Stomach (tissue), 8 donors: ENCODE measurements at regions not wholly inside any gene's neighbourhood (a gene's known extent, or its start where the extent isn't known, plus 50 kb on each side); places are given as distances from the start of the nearest gene placed in this dataset.
"Not testable (repeated sequence)": the region's sequence is repeated elsewhere in the genome, so short reads cannot be mapped to it uniquely, and the experiment has no call there.

Source experiments
- DNase-seq, 2 donors: peaks; one replicate each; pipeline versions ENCODE4 v3.0.0 to v3.0.0-alpha.2; 2013 to 2019
- H3K27ac ChIP-seq, 5 donors: fragments of 200-600 bp in 4 of 5; sonication (generic) in 4 of 5; one replicate each; pipeline ENCODE4 v1.5.1; 2013 to 2019; ENCODE audit warnings: mild to moderate bottlenecking in 1 of 5, moderate library complexity in 1 of 5
- H3K27me3 ChIP-seq, 3 donors: fragments of 200-600 bp; sonication (generic); one replicate each; pipeline ENCODE4 v1.5.1; 2017 to 2019; ENCODE audit warnings: mixed run types in 1 of 3
- H3K36me3 ChIP-seq, 4 donors: fragments of 200-600 bp; sonication (generic); 1 replicate in 3 of 4; 2 replicates in 1 of 4; pipeline ENCODE4 v1.5.1; 2016 to 2019
- H3K4me1 ChIP-seq, 4 donors: fragments of 200-600 bp; sonication (generic); one replicate each; pipeline ENCODE4 v1.5.1; 2016 to 2019
- H3K4me3 ChIP-seq, 4 donors: fragments of 200-600 bp; sonication (generic) in 3 of 4; one replicate each; pipeline ENCODE4 v1.5.1; 2016 to 2019; ENCODE audit warnings: mild to moderate bottlenecking in 1 of 4
- H3K9me3 ChIP-seq, 4 donors: fragments of 200-600 bp; sonication (generic); one replicate each; pipeline ENCODE4 v1.5.1; 2016 to 2019
- EP300 ChIP-seq: sonication (generic); formaldehyde crosslinking; IDR thresholded peaks from one replicate; pipeline ENCODE4 v1.6.1; 2017; ENCODE audit warnings: antibody characterized with exemption
- POLR2A ChIP-seq, 4 donors: fragments of 450-650 bp; IDR thresholded peaks; one replicate each; pipeline ENCODE4 v1.6.1; 2016; ENCODE audit warnings: antibody characterized with exemption in 4 of 4, control low read depth in 2 of 4, mild to moderate bottlenecking in 1 of 4, moderate library complexity in 1 of 4
- POLR2AphosphoS5 ChIP-seq, 3 donors: sonication (generic); formaldehyde crosslinking; IDR thresholded peaks; one replicate each; pipeline ENCODE4 v1.6.1; 2016; ENCODE audit warnings: antibody characterized with exemption in 3 of 3
- WGBS, 5 donors: extraction: QIAGEN DNeasy Blood & Tissue Kit in 3 of 5; methylation state at CpG; one replicate each; pipeline versions ENCODE4 v1.1.5 to v1.1.7; 2013 to 2018; 5-methylcytosine and 5-hydroxymethylcytosine counted together
- intact Hi-C: fragments of 100-400 bp; cut with DNase I; formaldehyde crosslinking; loops from one replicate; pipeline ENCODE4 v1.15.1; 2023; ENCODE audit warnings: low total_unique reads
- TF ChIP-seq, protein P1 (sequence below), 7 experiments: fragments of 450-650 bp in 4 of 7; fragments of 200-600 bp in 3 of 7; sonication (generic) in 3 of 7; IDR thresholded peaks; one replicate each; pipeline ENCODE4 v1.5.1; 2016 to 2019; ENCODE audit warnings: antibody characterized with exemption in 7 of 7, control low read depth in 2 of 7, mild to moderate bottlenecking in 1 of 7
- donor health status: healthy with polysubstance abuse.
- donor health status: Bipolar disorder and iron deficiency.
- donor health status: healthy.

DNA sequence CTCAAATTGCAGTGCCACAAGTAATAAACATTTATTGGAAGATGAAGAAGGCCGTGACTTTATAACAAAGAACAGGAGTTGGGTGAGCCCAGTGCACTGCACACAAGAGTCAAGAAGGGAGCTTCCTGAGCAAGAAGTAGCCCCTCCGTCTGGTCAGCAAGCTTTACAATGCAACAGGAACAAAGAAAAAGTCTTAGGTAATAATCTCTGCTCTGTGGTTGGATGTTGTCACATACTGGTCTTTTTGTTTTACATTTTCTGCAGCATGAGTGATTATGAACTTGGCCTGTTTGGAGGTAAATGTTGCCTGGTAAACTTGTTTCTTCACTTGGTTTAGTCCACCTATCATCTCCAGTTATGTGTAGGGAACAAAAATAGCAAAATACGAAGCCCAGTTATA is 157.2 kb downstream of the KDM5D start:
- Histone ChIP-seq H3K27me3 (no peaks in the 10 kb centered on the region), H3K9me3 (no peaks in the 10 kb centered on the region), H3K27ac (no peak overlapping the region), H3K4me1 (no peaks in the 10 kb centered on the region), H3K36me3 (peaks cover 0 to 18% (median 0%) of the 10 kb centered on the region in 4 donors), H3K4me3 (no peak overlapping the region)
- no peak for TF ChIP-seq POLR2A (IDR thresholded peaks at IDR 0.05)
- TF ChIP-seq, protein P1, sequence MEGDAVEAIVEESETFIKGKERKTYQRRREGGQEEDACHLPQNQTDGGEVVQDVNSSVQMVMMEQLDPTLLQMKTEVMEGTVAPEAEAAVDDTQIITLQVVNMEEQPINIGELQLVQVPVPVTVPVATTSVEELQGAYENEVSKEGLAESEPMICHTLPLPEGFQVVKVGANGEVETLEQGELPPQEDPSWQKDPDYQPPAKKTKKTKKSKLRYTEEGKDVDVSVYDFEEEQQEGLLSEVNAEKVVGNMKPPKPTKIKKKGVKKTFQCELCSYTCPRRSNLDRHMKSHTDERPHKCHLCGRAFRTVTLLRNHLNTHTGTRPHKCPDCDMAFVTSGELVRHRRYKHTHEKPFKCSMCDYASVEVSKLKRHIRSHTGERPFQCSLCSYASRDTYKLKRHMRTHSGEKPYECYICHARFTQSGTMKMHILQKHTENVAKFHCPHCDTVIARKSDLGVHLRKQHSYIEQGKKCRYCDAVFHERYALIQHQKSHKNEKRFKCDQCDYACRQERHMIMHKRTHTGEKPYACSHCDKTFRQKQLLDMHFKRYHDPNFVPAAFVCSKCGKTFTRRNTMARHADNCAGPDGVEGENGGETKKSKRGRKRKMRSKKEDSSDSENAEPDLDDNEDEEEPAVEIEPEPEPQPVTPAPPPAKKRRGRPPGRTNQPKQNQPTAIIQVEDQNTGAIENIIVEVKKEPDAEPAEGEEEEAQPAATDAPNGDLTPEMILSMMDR (IDR thresholded peaks at IDR 0.05): no peak
- TF ChIP-seq POLR2AphosphoS5 (IDR thresholded peaks at IDR 0.05): no peak
- no peak for TF ChIP-seq EP300
- intact Hi-C loops: no loop called here
- DNase-seq: no peak
- 81 to 89% (median 85%) methylated on average over 3 of the region's 3 CpGs; no CpG with 5 or more reads in 2 of the 5 donors for WGBS, 5 donors

DNA sequence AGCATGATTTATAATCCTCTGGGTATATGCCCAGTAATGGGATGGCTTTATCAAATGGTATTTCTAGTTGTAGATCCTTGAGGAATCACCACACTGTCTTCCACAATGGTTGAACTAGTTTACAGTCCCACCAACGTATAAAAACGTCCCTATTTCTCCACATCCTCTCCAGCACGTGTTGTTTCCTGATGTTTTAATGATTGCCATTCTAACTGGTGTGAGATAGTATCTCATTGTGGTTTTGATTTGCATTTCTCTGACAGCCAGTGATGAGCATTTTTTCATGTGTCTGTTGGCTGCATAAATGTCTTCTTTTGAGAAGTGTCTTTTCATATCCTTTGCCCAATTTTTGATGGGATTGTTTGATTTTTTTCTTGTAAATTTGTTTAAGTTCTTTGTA is 163.5 kb downstream of the KDM5D start:
- intact Hi-C loops, H3K27ac ChIP-seq, DNase-seq, H3K4me3 ChIP-seq, H3K9me3 ChIP-seq, H3K4me1 ChIP-seq, H3K36me3 ChIP-seq, H3K27me3 ChIP-seq: not testable (repeated sequence)
- 68 to 79% (median 75%) methylated on average over 3 of the region's 3 CpGs; no CpG with 5 or more reads in 2 of the 5 donors for whole genome bisulfite sequencing, 5 donors

DNA sequence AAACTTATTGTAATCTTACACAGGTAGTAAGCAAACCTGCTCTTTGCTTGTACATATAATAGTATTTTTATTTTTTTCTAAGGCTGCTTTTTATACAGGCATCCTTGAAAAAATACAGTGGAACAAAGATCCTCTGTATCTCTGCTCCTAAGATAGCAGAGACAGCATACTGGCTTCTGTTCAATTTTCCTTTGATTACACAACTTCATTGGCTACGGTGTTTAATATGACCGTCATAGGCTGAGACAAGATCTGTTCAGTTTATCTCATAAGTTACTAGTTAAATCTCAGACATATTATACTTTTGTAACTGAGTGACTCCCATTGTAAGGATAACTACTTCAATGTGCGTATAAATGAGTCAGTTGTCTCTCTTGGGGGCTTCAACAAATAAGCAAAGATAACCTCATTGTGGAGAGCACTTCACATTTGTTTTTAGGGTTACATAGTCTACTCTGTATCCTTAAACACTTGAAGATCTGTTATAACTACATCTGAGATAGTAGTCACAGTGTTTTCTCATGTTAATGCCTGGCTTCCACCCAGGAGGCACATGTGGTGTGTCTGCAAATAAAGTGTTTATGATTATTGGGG is 166.1 kb downstream of the KDM5D start:
- Histone ChIP-seq H3K4me1 (no peaks in the 10 kb centered on the region), H3K27me3 (no peaks in the 10 kb centered on the region), H3K4me3 (no peak overlapping the region), H3K27ac (no peak overlapping the region), H3K9me3 (no peaks in the 10 kb centered on the region), H3K36me3 (no peaks in the 10 kb centered on the region)
- DNase-seq: no peak
- intact Hi-C loops: no loop called here
- TF ChIP-seq POLR2AphosphoS5 (IDR thresholded peaks at IDR 0.05) (no peak), POLR2A (IDR thresholded peaks at IDR 0.05) (no peak), EP300 (no peak)
- TF ChIP-seq, protein P1 (IDR thresholded peaks at IDR 0.05): no peak
- 45 to 65% (median 57%) methylated on average over 3 of the region's 3 CpGs; no CpG with 5 or more reads in 2 of the 5 donors for WGBS, 5 donors

DNA sequence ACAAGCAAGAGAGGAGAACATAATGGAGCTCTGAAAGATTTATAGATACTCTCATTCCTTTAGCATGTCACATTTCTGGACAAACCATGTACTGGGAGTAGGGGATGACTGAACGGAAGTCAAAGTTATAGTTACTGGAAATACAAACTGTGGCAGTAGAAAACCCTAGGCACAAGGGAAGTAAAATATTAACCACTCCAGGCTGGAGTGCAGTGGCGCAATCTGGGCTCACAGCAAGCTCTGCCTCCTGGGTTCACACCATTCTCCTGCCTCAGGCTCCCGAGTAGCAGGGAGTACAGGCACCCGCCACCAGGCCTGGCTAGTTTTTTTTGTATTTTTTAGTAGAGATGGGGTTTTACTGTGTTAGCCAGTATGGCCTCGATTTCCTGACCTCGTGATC is 167.3 kb downstream of the KDM5D start:
- DNase-seq: no peak
- Histone ChIP-seq H3K27ac (no peak overlapping the region), H3K9me3 (no peaks in the 10 kb centered on the region), H3K36me3 (no peaks in the 10 kb centered on the region), H3K4me1 (no peaks in the 10 kb centered on the region), H3K27me3 (no peaks in the 10 kb centered on the region), H3K4me3 (no peak overlapping the region)
- intact Hi-C loops: no loop called here
- TF ChIP-seq EP300 (no peak), POLR2AphosphoS5 (IDR thresholded peaks at IDR 0.05) (no peak), POLR2A (IDR thresholded peaks at IDR 0.05) (no peak)
- TF ChIP-seq, protein P1 (IDR thresholded peaks at IDR 0.05): no peak
- WGBS, 5 donors: 88 to 93% (median 93%) methylated on average over 6 of the region's 6 CpGs; no CpG with 5 or more reads in 2 of the 5 donors

DNA sequence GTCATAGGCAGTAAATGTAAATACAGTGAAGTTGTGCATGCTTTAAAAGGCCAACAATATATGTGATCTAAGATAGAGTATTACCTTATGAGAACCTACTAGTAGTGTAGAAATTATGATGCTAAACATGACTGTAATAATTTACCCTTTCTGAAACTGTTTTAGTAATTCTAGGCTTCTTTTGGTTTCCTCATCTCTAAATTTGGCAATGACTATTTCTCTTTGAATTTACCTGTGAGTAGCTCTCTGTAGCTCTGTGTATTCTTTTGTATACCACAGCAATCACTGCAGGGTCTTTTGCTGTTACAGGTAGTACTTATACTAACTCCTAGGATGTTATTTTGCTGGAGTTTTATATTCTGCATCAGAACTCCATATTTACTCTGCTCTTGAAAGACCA is 169.6 kb downstream of the KDM5D start:
- no peak for DNase-seq
- intact Hi-C loops: no loop called here
- TF ChIP-seq POLR2A (IDR thresholded peaks at IDR 0.05) (no peak), POLR2AphosphoS5 (IDR thresholded peaks at IDR 0.05) (no peak), EP300 (no peak)
- TF ChIP-seq, protein P1 (IDR thresholded peaks at IDR 0.05): no peak
- H3K9me3 ChIP-seq: no peaks in the 10 kb centered on the region
- no peak overlapping the region for H3K4me3 ChIP-seq
- no peaks in the 10 kb centered on the region for H3K4me1 ChIP-seq
- no peaks in the 10 kb centered on the region for H3K27me3 ChIP-seq
- no peak overlapping the region for H3K27ac ChIP-seq
- H3K36me3 ChIP-seq: no peaks in the 10 kb centered on the region
